ENCODE measurements at regions not wholly inside any gene's neighbourhood (a gene's known extent, or its start where the extent isn't known, plus 50 kb on each side); places are given as distances from the start of the nearest gene placed in this dataset.

DNA sequence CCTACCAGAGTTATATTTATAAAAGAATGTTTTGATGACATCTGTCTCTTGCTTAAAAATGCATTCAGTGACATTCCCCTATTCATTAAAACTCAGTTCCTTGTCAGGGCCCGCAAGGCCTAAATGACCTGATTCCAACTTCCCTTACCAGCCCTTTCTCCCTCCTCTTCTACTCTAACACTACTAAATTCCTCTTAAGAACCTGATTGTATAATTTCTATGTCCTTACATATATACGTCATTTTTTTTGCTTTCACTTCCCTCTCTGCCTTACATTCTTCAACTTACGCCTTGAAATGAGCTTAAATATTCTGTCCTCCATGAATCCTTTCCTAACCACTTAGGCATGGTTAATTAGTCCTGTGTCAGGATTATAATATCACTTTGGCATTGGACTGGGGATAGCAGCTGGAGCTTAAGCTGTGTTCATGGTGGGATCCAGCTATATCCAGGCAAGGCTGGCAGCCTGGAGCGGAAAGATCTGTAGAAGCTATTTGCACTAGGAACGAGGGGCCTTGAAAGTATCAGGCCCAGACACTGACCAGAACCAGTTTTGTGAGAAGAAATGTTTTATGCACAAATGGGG, 360.2 kb upstream of the PTBP2 start:
- H3K4me3 ChIP-seq = no peak overlapping the region
- DNase-seq (no peak), ATAC-seq (no peak)
- H3K4me1 ChIP-seq (ENCODE audit: low read depth) = no peaks in the 10 kb centered on the region
- intact Hi-C loops (cut with DNase I, micrococcal nuclease) = no loop called here
- H3K36me3 ChIP-seq (ENCODE audit: low read depth) = no peaks in the 10 kb centered on the region
- no peaks in the 10 kb centered on the region for H3K9me3 ChIP-seq
- TF ChIP-seq CTCF (IDR thresholded peaks at IDR 0.05) = no peak

DNA sequence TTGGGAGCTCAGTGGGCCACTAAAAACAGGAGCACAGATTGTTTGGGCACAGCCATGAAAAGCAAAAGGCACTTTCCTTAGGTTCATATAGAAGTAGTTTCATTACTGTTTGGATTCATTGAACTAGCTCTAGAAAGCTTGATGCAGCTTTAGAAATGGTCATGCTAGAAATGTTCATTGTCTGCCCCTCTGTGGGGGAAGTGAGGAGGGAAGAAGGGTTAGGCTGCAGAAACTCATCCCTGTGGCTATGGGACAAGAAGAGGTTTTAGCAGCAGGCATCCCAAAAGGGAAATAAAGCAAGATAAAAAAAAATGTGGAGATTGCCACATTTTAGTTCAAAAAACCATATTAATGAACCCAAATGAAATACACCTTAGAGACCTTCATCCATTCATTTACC, 359.6 kb upstream of the PTBP2 start:
- Histone ChIP-seq H3K9me3 (no peaks in the 10 kb centered on the region), H3K4me3 (no peak overlapping the region), H3K36me3 (ENCODE audit: low read depth) (no peaks in the 10 kb centered on the region), H3K4me1 (ENCODE audit: low read depth) (no peaks in the 10 kb centered on the region)
- intact Hi-C loops (cut with DNase I, micrococcal nuclease) = no loop called here
- DNase-seq (no peak), ATAC-seq (no peak)
- TF ChIP-seq CTCF (IDR thresholded peaks at IDR 0.05) = no peak

DNA sequence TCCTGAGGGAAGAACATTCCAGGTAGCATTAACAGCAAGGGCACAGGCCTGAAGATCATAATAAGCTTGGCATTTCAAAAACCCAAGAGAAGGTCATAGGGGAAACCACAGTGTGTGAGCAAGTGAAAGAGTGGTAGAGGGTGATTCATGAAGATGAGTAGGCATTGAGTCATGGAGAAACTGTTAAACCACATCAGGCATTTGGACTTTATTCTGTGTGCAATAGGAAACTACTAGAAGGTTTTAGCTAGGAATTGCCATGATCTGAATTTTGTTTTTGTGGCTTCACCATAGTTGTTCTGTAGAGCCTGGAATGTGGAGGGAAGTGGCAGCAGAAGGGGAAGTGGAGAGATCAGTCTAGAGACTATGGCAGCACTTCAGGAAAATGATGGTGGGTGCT, 359.0 kb upstream of the PTBP2 start:
- Histone ChIP-seq H3K9me3 (no peaks in the 10 kb centered on the region), H3K4me1 (ENCODE audit: low read depth) (no peaks in the 10 kb centered on the region), H3K4me3 (no peak overlapping the region), H3K36me3 (ENCODE audit: low read depth) (no peaks in the 10 kb centered on the region)
- ATAC-seq (peak; percentile 34), DNase-seq (no peak)
- no peak for TF ChIP-seq CTCF (IDR thresholded peaks at IDR 0.05)
- intact Hi-C loops (cut with DNase I, micrococcal nuclease) = no loop called here

GRCh38 chr1:96363826-96364225, 357.8 kb upstream of the PTBP2 start:
- no peak for ATAC-seq
- DNase-seq = no peak
- TF ChIP-seq CTCF (IDR thresholded peaks at IDR 0.05) = no peak
- H3K36me3 ChIP-seq (ENCODE audit: low read depth) = no peaks in the 10 kb centered on the region
- no peaks in the 10 kb centered on the region for H3K9me3 ChIP-seq
- intact Hi-C loops (cut with DNase I, micrococcal nuclease) = no loop called here
- H3K4me3 ChIP-seq = no peak overlapping the region
- no peaks in the 10 kb centered on the region for H3K4me1 ChIP-seq (ENCODE audit: low read depth)

DNA sequence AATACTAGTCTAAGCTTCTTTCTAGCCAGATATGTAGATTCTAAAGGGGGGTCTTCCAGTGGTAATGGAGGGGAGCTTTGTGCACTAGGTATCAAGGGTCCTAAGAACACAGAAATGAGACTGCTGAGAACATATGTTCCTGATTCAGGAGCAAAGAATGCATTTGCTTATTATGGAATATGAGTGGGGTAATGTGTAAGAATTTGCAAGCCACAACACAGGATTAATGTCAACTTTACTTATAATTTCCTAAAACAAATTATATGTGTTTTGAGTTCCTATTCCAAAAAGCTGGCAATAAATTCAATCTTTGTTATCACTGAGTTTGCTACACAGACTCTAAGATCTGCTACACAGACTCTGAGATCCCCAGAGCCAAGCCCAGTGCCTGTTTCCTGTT, 357.0 kb upstream of the PTBP2 start:
- H3K36me3 ChIP-seq (ENCODE audit: low read depth) = no peaks in the 10 kb centered on the region
- no peaks in the 10 kb centered on the region for H3K4me1 ChIP-seq (ENCODE audit: low read depth)
- ATAC-seq = no peak
- H3K9me3 ChIP-seq = no peaks in the 10 kb centered on the region
- intact Hi-C loops (cut with DNase I, micrococcal nuclease) = no loop called here
- no peak overlapping the region for H3K4me3 ChIP-seq
- no peak for TF ChIP-seq CTCF (IDR thresholded peaks at IDR 0.05)
- no peak for DNase-seq

DNA sequence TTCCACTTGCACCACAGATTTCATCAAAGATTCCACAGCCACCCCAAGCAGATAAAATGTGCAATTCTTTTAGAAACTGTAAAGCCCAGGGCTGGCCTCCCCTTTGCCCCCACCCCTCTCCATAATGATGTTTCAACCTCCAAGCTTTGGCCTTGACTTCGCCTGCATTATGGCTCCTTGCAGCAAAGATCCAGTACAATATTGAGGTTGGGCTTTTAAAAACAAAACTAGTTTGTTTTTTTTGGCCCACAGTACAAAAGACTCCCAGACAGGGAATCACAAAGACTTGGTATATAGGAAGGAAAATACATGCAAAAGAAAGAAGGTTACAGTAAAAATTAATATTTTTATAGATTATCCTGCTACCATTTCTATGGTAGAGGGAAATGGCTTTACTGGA, 356.5 kb upstream of the PTBP2 start:
- no peak for ATAC-seq
- no peaks in the 10 kb centered on the region for H3K9me3 ChIP-seq
- no peak for DNase-seq

More for the DNA sequence above, 356.5 kb upstream of the PTBP2 start:
- TF ChIP-seq CTCF (IDR thresholded peaks at IDR 0.05) = no peak
- Histone ChIP-seq H3K4me3 (no peak overlapping the region), H3K36me3 (ENCODE audit: low read depth) (no peaks in the 10 kb centered on the region), H3K4me1 (ENCODE audit: low read depth) (no peaks in the 10 kb centered on the region)
- intact Hi-C loops (cut with DNase I, micrococcal nuclease) = no loop called here

Measured in mucosa of descending colon (tissue), 3 donors.